H9 (cell line): ENCODE measurements at regions not wholly inside any gene's neighbourhood (a gene's known extent, or its start where the extent isn't known, plus 50 kb on each side); places are given as distances from the start of the nearest gene placed in this dataset.

ENCODE experiments used
- DNase-seq: peaks from one replicate; pipeline ENCODE4 v3.0.0-alpha.2; 2017
- H2AFZ ChIP-seq: one replicate; pipeline ENCODE4 v1.6.1; 2013; ENCODE audit warnings: mild to moderate bottlenecking, low read length, control low read depth, moderate library complexity
- H2AK5ac ChIP-seq: 2 replicates; pipeline ENCODE4 v1.6.1; 2013; ENCODE audit warnings: low read length, control low read depth, mixed read lengths; ENCODE audit not compliant: insufficient read length
- H2BK120ac ChIP-seq: one replicate; pipeline ENCODE4 v1.6.1; 2013; ENCODE audit warnings: low read depth, mild to moderate bottlenecking, low read length, control low read depth, inconsistent platforms; ENCODE audit not compliant: poor library complexity, severe bottlenecking
- H2BK12ac ChIP-seq: 2 replicates; pipeline ENCODE4 v1.6.1; 2013; ENCODE audit warnings: low read length, control low read depth, mixed read lengths, low read depth; ENCODE audit not compliant: insufficient read length
- H2BK15ac ChIP-seq: 2 replicates; pipeline ENCODE4 v1.6.1; 2013; ENCODE audit warnings: low read depth, low read length, control low read depth
- H2BK20ac ChIP-seq: one replicate; pipeline ENCODE4 v1.6.1; 2013; ENCODE audit warnings: low read depth, mild to moderate bottlenecking, low read length, control low read depth, inconsistent platforms; ENCODE audit not compliant: poor library complexity, severe bottlenecking
- H2BK5ac ChIP-seq: 2 replicates; pipeline ENCODE4 v1.6.1; 2013; ENCODE audit warnings: low read length, control low read depth, mixed read lengths; ENCODE audit not compliant: insufficient read length
- H3K14ac ChIP-seq: 2 replicates; pipeline ENCODE4 v1.6.1; 2013; ENCODE audit warnings: low read length, control low read depth; ENCODE audit not compliant: insufficient read depth
- H3K18ac ChIP-seq: 2 replicates; pipeline ENCODE4 v1.6.1; 2013; ENCODE audit warnings: low read depth, mild to moderate bottlenecking, mixed read lengths, low read length, control low read depth; ENCODE audit not compliant: insufficient read length
- H3K23ac ChIP-seq: 2 replicates; pipeline ENCODE4 v1.6.1; 2013; ENCODE audit warnings: low read length, control low read depth, mixed read lengths, low read depth; ENCODE audit not compliant: insufficient read length
- H3K23me2 ChIP-seq: 2 replicates; pipeline ENCODE4 v1.6.1; 2013; ENCODE audit warnings: low read depth, mild to moderate bottlenecking, mixed read lengths, low read length, control low read depth; ENCODE audit not compliant: insufficient read length, poor library complexity, severe bottlenecking
- H3K27ac ChIP-seq: 2 replicates; pipeline ENCODE4 v1.5.1; 2013; ENCODE audit warnings: low read length, control low read depth, mixed read lengths, low read depth; ENCODE audit not compliant: insufficient read length
- H3K27me3 ChIP-seq: 2 replicates; pipeline ENCODE4 v1.6.1; 2013; ENCODE audit warnings: low read length, control low read depth, inconsistent platforms; ENCODE audit not compliant: insufficient read depth
- H3K4ac ChIP-seq: 2 replicates; pipeline ENCODE4 v1.6.1; 2013; ENCODE audit warnings: low read depth, mild to moderate bottlenecking, control low read depth, inconsistent platforms, low read length, moderate library complexity
- H3K4me1 ChIP-seq: 2 replicates; pipeline ENCODE4 v1.6.1; 2013; ENCODE audit warnings: low read length, control low read depth, inconsistent platforms; ENCODE audit not compliant: insufficient read depth
- H3K4me2 ChIP-seq: 2 replicates; pipeline ENCODE4 v1.6.1; 2013; ENCODE audit warnings: low read length, control low read depth, mixed read lengths; ENCODE audit not compliant: insufficient read length, insufficient read depth
- H3K56ac ChIP-seq: 2 replicates; pipeline ENCODE4 v1.6.1; 2013; ENCODE audit warnings: low read depth, mild to moderate bottlenecking, mixed read lengths, low read length, control low read depth; ENCODE audit not compliant: insufficient read length
- H3K79me1 ChIP-seq: 2 replicates; pipeline ENCODE4 v1.6.1; 2013; ENCODE audit warnings: low read depth, mild to moderate bottlenecking, moderate library complexity, low read length, control low read depth, inconsistent platforms; ENCODE audit not compliant: insufficient read depth, poor library complexity, severe bottlenecking
- H3K79me2 ChIP-seq: 2 replicates; pipeline ENCODE4 v1.6.1; 2013; ENCODE audit warnings: low read length, control low read depth, inconsistent platforms; ENCODE audit not compliant: insufficient read depth
- H3K9ac ChIP-seq: 2 replicates; pipeline ENCODE4 v1.6.1; 2013; ENCODE audit warnings: low read length, control low read depth, mixed read lengths; ENCODE audit not compliant: insufficient read length; ENCODE audit errors: extremely low read depth
- H3K9me3 ChIP-seq: one replicate; pipeline ENCODE4 v1.6.1; 2013; ENCODE audit warnings: low read depth, low read length, inconsistent platforms; ENCODE audit not compliant: control insufficient read depth
- H3T11ph ChIP-seq: one replicate; pipeline ENCODE4 v1.6.1; 2013; ENCODE audit warnings: mild to moderate bottlenecking, low read length, control low read depth, inconsistent platforms
- H4K20me1 ChIP-seq: one replicate; pipeline ENCODE4 v1.6.1; 2013; ENCODE audit not compliant: control insufficient read depth, insufficient read length, insufficient read depth
- H4K5ac ChIP-seq: 2 replicates; pipeline ENCODE4 v1.6.1; 2013; ENCODE audit warnings: low read depth, mild to moderate bottlenecking, mixed read lengths, low read length, control low read depth; ENCODE audit not compliant: insufficient read length
- H4K8ac ChIP-seq: replicated peaks from 2 replicates; pipeline ENCODE4 v1.6.1; 2013; ENCODE audit warnings: low read length, control low read depth, mixed read lengths, low read depth; ENCODE audit not compliant: insufficient read length
- H4K91ac ChIP-seq: 2 replicates; pipeline ENCODE4 v1.6.1; 2013; ENCODE audit warnings: low read depth, mild to moderate bottlenecking, moderate library complexity, mixed read lengths, low read length, control low read depth; ENCODE audit not compliant: insufficient read length
- H3K27ac Mint-ChIP-seq, 3 experiments: 2 replicates in 2 of 3; 3 replicates in 1 of 3; pipeline ENCODE4 v1.8.0; 2020 to 2021; ENCODE audit warnings: mixed read lengths in 3 of 3, mild to moderate bottlenecking in 1 of 3, moderate library complexity in 1 of 3
- H3K27me3 Mint-ChIP-seq: 2 replicates; pipeline ENCODE4 v1.8.0; 2021; ENCODE audit warnings: low read depth, mild to moderate bottlenecking, moderate library complexity, mixed read lengths
- H3K36me3 Mint-ChIP-seq, 3 experiments: 2 replicates in 2 of 3; 3 replicates in 1 of 3; pipeline ENCODE4 v1.8.0; 2020 to 2021; ENCODE audit warnings: low read depth in 3 of 3, mixed read lengths in 3 of 3; ENCODE audit not compliant: insufficient read depth in 1 of 3
- H3K4me1 Mint-ChIP-seq, 2 experiments: 2 replicates each; pipeline ENCODE4 v1.8.0; 2020; ENCODE audit warnings: mixed read lengths in 2 of 2
- H3K4me3 Mint-ChIP-seq, 2 experiments: 2 replicates in 1 of 2; 3 replicates in 1 of 2; pipeline ENCODE4 v1.8.0; 2020 to 2021; ENCODE audit warnings: mild to moderate bottlenecking in 2 of 2, mixed read lengths in 2 of 2, moderate library complexity in 1 of 2
- H3K9me3 Mint-ChIP-seq, 2 experiments: 2 replicates in 1 of 2; 3 replicates in 1 of 2; pipeline ENCODE4 v1.8.0; 2020; ENCODE audit warnings: mild to moderate bottlenecking in 2 of 2, mixed read lengths in 2 of 2, moderate library complexity in 1 of 2
- CTCF ChIP-seq: fragments of 200-600 bp; sonication (generic); conservative IDR thresholded peaks from 3 replicates; pipeline ENCODE4 v1.8.0; 2021; ENCODE audit warnings: antibody characterized with exemption, mild to moderate bottlenecking

GRCh38 chr9:11537566-11537965 lies 924.8 kb upstream of the PTPRD start:
- Mint-ChIP-seq H3K4me3 (no peak overlapping the region), H3K27me3 (no peaks in the 10 kb centered on the region), H3K36me3 (no peaks in the 10 kb centered on the region), H3K27ac (no peak overlapping the region), H3K4me1 (no peaks in the 10 kb centered on the region), H3K9me3 (no peaks in the 10 kb centered on the region)
- Histone ChIP-seq H3K79me2 (no peaks in the 10 kb centered on the region), H3K79me1 (no peaks in the 10 kb centered on the region), H2AFZ (no peak overlapping the region), H3K4me2 (no peak overlapping the region), H3K9ac (no peak overlapping the region), H2BK120ac (no peak overlapping the region), H4K91ac (no peak overlapping the region), H2BK15ac (no peak overlapping the region), H3K4ac (no peak overlapping the region), H2BK12ac (no peak overlapping the region), H3K27me3 (no peaks in the 10 kb centered on the region), H2BK5ac (no peak overlapping the region), H3K23ac (no peak overlapping the region), H3T11ph (no peak overlapping the region), H3K14ac (no peak overlapping the region), H3K56ac (no peak overlapping the region), H3K4me1 (no peaks in the 10 kb centered on the region), H4K8ac (no peak overlapping the region), H4K20me1 (no peaks in the 10 kb centered on the region), H2AK5ac (no peak overlapping the region), H3K23me2 (no peaks in the 10 kb centered on the region), H3K18ac (no peak overlapping the region), H3K27ac (no peak overlapping the region), H2BK20ac (no peak overlapping the region), H4K5ac (no peak overlapping the region), H3K9me3 (no peaks in the 10 kb centered on the region)
- DNase-seq = no peak
- no peak for TF ChIP-seq CTCF
